Tibial nerve (tissue), 3 donors: ENCODE measurements at regions not wholly inside any gene's neighbourhood (a gene's known extent, or its start where the extent isn't known, plus 50 kb on each side); places are given as distances from the start of the nearest gene placed in this dataset.

Experiments
- POLR2A ChIP-seq, 2 donors: fragments of 450-650 bp; IDR thresholded peaks; one replicate each; pipeline ENCODE4 v1.6.1; 2017; ENCODE audit warnings: antibody characterized with exemption in 2 of 2, mild to moderate bottlenecking in 2 of 2, moderate library complexity in 2 of 2
- TF ChIP-seq, protein P1 (sequence below), 5 experiments: fragments of 200-600 bp in 3 of 5; fragments of 450-650 bp in 2 of 5; sonication (generic) in 3 of 5; IDR thresholded peaks; one replicate each; pipeline ENCODE4 v1.5.1; 2016 to 2019; ENCODE audit warnings: antibody characterized with exemption in 5 of 5, mild to moderate bottlenecking in 3 of 5, moderate library complexity in 2 of 5

- TF ChIP-seq, protein P1, sequence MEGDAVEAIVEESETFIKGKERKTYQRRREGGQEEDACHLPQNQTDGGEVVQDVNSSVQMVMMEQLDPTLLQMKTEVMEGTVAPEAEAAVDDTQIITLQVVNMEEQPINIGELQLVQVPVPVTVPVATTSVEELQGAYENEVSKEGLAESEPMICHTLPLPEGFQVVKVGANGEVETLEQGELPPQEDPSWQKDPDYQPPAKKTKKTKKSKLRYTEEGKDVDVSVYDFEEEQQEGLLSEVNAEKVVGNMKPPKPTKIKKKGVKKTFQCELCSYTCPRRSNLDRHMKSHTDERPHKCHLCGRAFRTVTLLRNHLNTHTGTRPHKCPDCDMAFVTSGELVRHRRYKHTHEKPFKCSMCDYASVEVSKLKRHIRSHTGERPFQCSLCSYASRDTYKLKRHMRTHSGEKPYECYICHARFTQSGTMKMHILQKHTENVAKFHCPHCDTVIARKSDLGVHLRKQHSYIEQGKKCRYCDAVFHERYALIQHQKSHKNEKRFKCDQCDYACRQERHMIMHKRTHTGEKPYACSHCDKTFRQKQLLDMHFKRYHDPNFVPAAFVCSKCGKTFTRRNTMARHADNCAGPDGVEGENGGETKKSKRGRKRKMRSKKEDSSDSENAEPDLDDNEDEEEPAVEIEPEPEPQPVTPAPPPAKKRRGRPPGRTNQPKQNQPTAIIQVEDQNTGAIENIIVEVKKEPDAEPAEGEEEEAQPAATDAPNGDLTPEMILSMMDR (IDR thresholded peaks at IDR 0.05): no peak
- no peak for TF ChIP-seq POLR2A (IDR thresholded peaks at IDR 0.05)
These were observed 141.2 kb upstream of the TLE3 start for GRCh38 chr15:70238917-70239316.
